Posterior cingulate gyrus (tissue), 11 donors: ENCODE measurements at regions not wholly inside any gene's neighbourhood (a gene's known extent, or its start where the extent isn't known, plus 50 kb on each side); places are given as distances from the start of the nearest gene placed in this dataset.

Experiments used
- DNase-seq, 10 donors: peaks; one replicate each; pipeline versions ENCODE4 v3.0.0 to v3.0.0-alpha.2; 2020 to 2021; ENCODE audit warnings: mixed read lengths in 3 of 10
- intact Hi-C: fragments of 100-400 bp; cut with DNase I; formaldehyde crosslinking; loops from one replicate; pipeline ENCODE4 v1.15.1; 2023

- intact Hi-C loops, result no loop called here
- no peak for DNase-seq
These were observed 193.0 kb upstream of the DPP6 start for GRCh38 chr7:153859239-153859638.

DNA sequence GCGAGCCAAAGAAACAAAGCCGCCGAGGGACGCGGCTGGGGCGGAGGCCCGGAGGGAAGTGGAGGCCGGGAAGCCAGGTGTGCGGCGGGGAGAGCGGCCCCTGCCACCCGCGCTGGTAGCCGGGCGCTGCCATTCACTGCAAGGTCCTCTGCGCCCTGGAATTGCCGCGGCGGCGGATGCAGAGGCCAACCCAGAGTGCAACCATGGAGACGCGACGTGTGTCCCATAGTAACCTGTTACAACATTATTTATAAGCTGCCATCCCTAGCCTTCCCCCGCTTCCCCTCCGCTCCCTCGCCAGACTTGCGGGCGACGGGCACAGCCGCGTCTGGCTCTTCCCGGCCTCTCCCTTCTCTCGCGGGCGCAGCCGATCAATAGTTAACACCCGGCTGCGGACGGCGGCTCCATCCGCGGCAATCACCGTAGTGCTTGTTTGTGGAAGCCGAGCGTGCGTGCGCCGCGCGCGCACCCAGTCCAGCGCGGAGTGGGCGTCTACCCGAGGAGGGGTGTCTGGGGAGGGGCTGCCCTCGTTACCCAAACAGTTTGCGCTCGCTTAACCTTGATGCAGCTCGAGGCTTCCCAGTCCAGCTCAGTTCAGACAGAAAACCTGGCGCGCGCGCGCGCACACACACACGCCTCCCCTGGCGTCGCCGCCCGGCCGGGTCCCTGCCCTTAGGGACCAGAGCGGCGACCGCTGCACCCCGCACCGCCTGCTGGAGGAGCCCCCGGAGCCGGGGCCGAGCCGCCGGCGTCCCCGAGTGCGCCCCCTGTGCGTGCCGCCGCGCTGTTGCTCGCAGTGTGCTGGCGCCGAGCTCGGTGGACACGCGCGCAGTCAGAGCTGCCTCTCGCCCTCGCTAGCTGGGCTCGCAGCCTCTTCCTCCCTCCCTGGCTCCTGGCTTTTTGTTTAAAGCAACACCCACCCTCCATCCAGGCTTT is 165.4 kb upstream of the DPP6 start:
- peak in 9 of 10 donors; percentile 28 to 93 (median 49) for DNase-seq
- intact Hi-C loops, result no loop called here

- intact Hi-C loops, result no loop called here
- peak in 5 of 10 donors; percentile 9 to 80 (median 70) for DNase-seq
These were observed 164.2 kb upstream of the DPP6 start for GRCh38 chr7:153887749-153888569.

- DNase-seq, result no peak
- intact Hi-C loops, result no loop called here
These were observed 160.2 kb upstream of the DPP6 start for GRCh38 chr7:153891990-153892389.

- no peak for DNase-seq
- intact Hi-C loops, result no loop called here
These were observed 149.3 kb upstream of the DPP6 start for GRCh38 chr7:153902862-153903261.

DNA sequence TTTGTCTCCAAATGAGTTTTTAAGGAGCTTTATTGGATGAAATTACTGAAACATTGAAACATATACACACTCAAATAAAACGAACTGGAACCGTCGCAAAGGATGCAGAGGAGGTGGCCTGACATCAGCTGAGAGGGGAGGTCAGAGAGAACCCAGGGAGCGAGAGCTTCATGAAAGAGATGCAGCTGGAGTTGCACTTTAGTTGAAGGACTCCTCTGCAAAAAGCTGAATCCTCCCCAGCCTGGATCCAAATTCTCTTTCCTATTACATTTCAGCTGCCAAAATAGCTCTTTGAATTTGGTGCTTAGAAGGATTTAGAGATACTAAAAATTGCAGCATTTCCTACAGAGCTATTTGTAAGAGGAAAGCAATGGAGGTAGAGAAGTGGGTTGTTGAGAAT is 140.0 kb upstream of the DPP6 start:
- no peak for DNase-seq
- intact Hi-C loops, result no loop called here

DNA sequence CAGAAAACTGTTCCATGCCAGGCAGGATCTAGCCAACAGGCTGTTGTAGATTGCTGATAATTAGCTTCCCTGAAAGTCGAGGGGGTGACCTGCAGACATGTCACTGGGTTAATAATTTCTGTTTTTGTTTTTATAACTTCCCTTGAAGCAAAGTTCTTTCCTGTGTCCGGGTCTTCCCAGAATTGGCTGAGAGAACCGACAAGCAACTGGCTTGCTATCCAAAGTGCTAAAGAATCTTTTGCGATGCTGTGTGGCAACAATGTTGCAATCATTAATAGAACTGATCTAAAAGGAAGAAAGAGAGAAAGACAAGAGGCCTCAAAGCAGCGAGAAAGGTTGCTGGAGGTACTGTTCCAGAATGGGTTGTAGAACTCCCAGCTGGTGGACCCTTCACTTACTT is 132.1 kb upstream of the DPP6 start:
- no peak for DNase-seq
- intact Hi-C loops, result no loop called here

GRCh38 chr7:153920897-153921296 is 131.3 kb upstream of the DPP6 start:
- intact Hi-C loops, result no loop called here
- no peak for DNase-seq

DNA sequence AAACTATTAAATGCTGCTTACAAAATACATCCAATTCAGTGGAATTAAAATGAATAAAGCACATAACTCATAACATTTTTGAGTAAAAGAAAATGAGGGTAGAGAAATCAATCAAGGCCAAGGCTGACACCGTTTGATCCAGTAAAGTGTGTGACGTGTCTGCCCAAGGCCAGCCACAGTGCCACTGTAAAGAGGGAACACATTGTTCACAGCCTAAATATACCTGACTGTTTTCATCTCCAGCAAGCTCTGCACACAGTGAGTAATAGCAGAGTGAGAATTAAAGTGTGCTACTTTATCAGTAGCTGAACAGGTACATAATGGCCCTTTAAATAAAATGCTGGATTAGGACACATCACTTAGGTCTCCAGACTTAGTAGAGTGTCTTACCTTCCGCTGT is 130.8 kb upstream of the DPP6 start:
- no peak for DNase-seq
- intact Hi-C loops, result no loop called here

DNA sequence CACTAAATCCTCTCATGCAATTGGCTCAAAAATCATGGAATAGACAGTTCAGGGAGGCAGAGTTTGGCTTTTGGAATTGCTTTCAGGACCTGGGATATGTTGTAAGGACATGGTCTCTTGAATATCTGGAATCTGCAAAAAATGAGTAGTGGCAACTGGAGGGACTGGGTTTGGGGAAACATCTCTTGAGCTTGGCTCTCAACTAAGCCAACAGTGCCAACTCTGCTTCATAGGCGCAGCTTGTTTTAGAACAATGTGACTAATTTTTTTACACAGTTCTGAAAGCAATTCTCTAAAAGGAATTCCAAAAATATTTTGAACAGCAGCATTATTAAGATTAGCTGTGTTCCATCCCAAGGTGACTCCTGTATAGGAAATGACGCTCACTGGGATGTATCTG is 121.5 kb upstream of the DPP6 start:
- no peak for DNase-seq
- intact Hi-C loops, result no loop called here

DNA sequence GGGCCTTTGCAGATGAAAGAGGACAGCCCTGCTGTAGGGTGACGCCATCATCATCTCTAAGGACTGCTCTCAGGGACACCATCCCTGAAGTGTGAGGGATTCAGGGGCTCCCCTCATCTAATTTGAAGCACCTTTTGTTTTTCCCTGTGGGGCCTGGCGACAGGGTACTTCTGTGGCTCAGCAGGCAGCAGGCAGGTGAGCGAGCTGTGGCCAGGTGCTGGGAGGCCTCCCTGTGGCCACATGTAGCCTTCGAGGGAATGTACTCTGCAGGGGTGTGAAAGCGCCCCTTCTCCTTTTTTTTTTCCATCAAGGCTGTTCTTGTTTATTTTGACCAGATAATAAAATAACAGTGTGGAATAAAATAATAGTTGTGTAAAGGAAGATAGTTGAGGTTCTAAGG is 118.2 kb upstream of the DPP6 start:
- intact Hi-C loops, result no loop called here
- DNase-seq, result no peak

- no peak for DNase-seq
These were observed 117.6 kb upstream of the DPP6 start for GRCh38 chr7:153934629-153935028.

DNA sequence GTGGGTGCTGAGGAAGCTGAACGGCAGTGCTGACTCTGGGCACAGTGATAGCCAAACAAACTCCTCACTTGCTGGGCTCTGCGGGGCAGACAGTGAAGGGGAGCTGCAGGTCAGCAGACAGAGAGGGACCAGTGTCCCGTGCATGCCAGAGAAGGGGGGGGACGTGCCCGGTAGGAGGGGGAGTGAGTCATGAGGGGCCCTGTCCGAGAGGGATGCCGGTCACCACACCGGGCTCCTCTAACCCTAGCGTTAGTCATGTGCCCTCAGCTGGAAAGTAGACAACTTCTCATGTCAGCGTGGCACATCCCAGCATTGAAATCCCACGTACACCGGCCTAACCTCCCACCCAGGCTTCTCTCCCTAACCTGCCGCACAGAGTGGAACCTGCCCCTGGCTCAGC is 117.1 kb upstream of the DPP6 start:
- intact Hi-C loops, result no loop called here
- no peak for DNase-seq

More at GRCh38 chr7:153934629-153935028, 117.6 kb upstream of the DPP6 start:
- intact Hi-C loops, result no loop called here

DNA sequence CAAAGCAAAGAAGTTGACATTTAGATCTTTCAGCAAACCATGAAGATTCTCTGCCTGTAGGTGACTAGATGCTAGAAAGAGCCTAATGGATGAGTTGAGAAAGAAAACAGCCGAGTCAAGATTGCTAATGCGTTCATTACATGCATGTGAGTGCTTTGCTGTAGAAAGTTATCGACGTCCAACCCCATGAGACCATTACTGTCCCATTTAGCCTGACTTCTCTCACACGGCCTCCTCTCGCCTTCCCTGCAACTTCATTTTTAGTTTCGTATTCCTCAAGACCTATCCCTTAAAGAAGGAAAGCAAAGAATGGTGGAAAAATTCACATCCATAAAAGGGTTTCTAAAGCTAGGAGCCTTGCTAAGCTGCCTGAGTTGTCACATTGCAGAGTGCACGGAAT is 113.7 kb upstream of the DPP6 start:
- intact Hi-C loops, result no loop called here
- DNase-seq, result no peak

- intact Hi-C loops, result no loop called here
- no peak for DNase-seq
These were observed 113.0 kb upstream of the DPP6 start for GRCh38 chr7:153939177-153939576.

GRCh38 chr7:153939654-153940053 is 112.5 kb upstream of the DPP6 start:
- DNase-seq, result no peak
- intact Hi-C loops, result no loop called here

GRCh38 chr7:153941061-153941460 is 111.1 kb upstream of the DPP6 start:
- no peak for DNase-seq
- intact Hi-C loops, result no loop called here

DNA sequence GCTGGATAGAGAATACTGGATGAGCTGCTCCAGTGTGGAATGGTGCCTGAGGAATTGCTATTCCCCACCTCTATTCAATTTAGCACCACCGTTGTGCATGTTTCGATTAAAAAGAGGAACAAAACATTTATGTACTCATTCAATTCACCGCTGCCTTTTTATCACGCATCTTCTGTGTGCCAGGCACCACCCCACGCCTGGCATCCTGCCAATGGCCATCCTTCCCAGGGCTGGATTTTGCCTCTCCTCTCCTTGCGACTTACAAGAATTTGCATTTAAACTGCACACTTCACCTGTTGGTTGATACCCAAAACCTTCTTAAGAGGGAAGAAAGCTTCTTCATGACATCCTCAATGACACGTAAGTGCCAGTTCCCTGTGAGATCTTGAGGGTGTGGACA is 110.2 kb upstream of the DPP6 start:
- intact Hi-C loops, result no loop called here
- no peak for DNase-seq

GRCh38 chr7:153943457-153943856 is 108.7 kb upstream of the DPP6 start:
- DNase-seq, result peak in 2 of 10 donors; percentile 21 to 22

DNA sequence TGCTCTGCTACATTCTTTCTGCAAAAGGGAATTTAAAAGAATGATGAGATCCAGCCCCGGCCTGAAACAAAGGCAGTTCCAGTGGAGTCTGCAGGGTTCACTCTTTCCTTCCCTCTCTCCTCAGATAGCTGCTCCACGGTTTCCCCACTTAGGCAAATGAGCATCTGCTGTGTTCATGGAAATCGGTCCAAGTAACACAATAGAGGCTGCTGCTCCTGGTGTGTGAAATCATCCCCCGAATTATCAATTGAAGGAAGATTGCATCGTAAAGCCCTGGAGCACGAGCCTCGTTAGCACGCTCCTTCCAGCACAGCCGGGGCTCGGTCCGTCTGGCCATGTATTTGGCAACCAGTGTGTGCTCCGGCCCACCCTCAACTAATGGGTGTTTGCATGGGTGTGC is 108.3 kb upstream of the DPP6 start:
- DNase-seq, result peak in 5 of 10 donors; percentile 16 to 84 (median 23)
- intact Hi-C loops, result no loop called here

More at GRCh38 chr7:153943457-153943856, 108.7 kb upstream of the DPP6 start:
- intact Hi-C loops, result no loop called here

- no peak for DNase-seq
- intact Hi-C loops, result no loop called here
These were observed 104.1 kb upstream of the DPP6 start for GRCh38 chr7:153948060-153948459.
